ENCODE measurements at regions not wholly inside any gene's neighbourhood (a gene's known extent, or its start where the extent isn't known, plus 50 kb on each side); places are given as distances from the start of the nearest gene placed in this dataset.

- TF ChIP-seq MAX (IDR thresholded peaks at IDR 0.05) (no peak), HNF4G (IDR thresholded peaks at IDR 0.05) (no peak)
Measured at GRCh38 chr2:167652401-167652800, 595.0 kb downstream of the STK39 start (continued).

DNA sequence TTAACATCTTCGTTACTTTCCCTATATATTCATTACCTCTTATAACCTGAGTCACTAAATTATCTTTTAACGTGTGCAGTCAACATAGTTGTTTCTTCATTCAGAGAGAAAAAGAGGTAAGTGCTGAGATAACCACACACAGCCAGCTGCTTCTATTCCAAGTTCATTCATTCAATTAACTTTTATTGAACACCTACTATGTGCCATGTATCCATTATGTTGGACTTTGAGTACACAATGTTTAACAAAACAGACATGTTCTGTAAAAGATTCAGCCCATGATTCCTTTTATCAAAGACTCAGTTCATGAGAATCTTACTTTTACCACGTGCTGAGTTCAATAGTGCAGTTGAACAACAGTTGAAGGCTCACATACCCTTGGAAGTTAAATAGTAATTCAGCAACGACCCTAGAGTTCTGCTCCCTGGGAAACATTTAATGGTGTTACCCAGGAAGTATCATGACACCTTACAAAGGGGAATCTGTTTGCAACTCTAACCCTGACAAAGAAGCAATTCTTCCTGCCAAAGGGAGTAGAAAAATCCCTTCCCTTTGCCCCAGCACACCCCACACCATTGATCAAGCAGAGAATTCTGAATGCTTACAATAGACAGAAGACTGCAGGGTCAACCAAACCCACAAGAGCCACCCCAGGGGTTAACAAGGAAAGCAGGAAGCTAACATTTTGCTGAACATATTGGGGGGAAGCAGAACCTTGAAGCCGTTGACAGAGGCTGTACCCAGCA lies 595.8 kb downstream of the STK39 start:
- Histone ChIP-seq H3K36me3 (ENCODE audit: control insufficient read depth in 4 of 4, insufficient read depth in 3 of 4, low read depth in 1 of 4, low read length in 3 of 4) (no peaks in the 10 kb centered on the region), H3K4me1 (ENCODE audit: control insufficient read depth in 4 of 4, insufficient read depth in 4 of 4, low read length in 3 of 4) (no peaks in the 10 kb centered on the region), H3K9me3 (ENCODE audit: control insufficient read depth in 4 of 4, low read length in 3 of 4) (no peaks in the 10 kb centered on the region), H3K9ac (ENCODE audit: low read depth in 1 of 2, low read length in 2 of 2) (no peak overlapping the region), H3K27ac (ENCODE audit: low read depth in 1 of 2, low read length in 2 of 2) (no peak overlapping the region), H3K4me3 (ENCODE audit: low read depth in 1 of 3, low read length in 3 of 3) (no peak overlapping the region), H3K27me3 (ENCODE audit: control insufficient read depth in 4 of 4, insufficient read depth in 4 of 4, low read length in 3 of 4) (no peaks in the 10 kb centered on the region)
- 58% methylated on average over 5 of the region's 5 CpGs for WGBS
- no peak for TF ChIP-seq GABPA (IDR thresholded peaks at IDR 0.05 in 1 of 2, conservative IDR thresholded peaks at IDR 0.05 in 1 of 2)
- TF ChIP-seq, protein P1, sequence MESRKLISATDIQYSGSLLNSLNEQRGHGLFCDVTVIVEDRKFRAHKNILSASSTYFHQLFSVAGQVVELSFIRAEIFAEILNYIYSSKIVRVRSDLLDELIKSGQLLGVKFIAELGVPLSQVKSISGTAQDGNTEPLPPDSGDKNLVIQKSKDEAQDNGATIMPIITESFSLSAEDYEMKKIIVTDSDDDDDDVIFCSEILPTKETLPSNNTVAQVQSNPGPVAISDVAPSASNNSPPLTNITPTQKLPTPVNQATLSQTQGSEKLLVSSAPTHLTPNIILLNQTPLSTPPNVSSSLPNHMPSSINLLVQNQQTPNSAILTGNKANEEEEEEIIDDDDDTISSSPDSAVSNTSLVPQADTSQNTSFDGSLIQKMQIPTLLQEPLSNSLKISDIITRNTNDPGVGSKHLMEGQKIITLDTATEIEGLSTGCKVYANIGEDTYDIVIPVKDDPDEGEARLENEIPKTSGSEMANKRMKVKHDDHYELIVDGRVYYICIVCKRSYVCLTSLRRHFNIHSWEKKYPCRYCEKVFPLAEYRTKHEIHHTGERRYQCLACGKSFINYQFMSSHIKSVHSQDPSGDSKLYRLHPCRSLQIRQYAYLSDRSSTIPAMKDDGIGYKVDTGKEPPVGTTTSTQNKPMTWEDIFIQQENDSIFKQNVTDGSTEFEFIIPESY (IDR thresholded peaks at IDR 0.05), result no peak
- TF ChIP-seq FOXA1 (IDR thresholded peaks at IDR 0.05), result no peak
- no peak for TF ChIP-seq EGR1 (IDR thresholded peaks at IDR 0.05; ENCODE audit: low read depth in 2 of 2)
- TF ChIP-seq RXRA (IDR thresholded peaks at IDR 0.05), result no peak
- no peak for TF ChIP-seq YY1 (IDR thresholded peaks at IDR 0.05)
- no peak for TF ChIP-seq REST (IDR thresholded peaks at IDR 0.05)
- no peak for DNase-seq (ENCODE audit: low spot score)

DNA sequence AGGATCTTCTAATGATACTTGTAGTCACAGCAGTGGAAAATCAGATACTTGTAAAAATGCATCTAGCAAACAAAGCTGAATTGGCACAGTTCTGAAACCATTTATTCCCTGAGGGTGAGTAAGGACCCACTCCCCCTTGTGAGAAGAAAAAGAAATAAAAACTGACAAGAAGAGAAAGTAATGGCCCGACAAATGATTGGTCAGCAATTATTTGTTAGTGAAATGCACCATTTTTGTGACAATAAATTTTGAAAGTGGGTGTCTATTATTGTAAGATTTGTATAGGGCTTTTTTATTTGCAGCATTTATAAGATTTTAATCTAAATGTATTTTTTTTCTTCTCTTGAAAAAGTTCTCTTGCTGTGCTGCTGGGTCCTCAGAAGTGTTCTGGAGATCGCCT lies 600.8 kb downstream of the STK39 start:
- Histone ChIP-seq H3K36me3 (ENCODE audit: control insufficient read depth in 4 of 4, insufficient read depth in 3 of 4, low read depth in 1 of 4, low read length in 3 of 4) (no peaks in the 10 kb centered on the region), H3K4me1 (ENCODE audit: control insufficient read depth in 4 of 4, insufficient read depth in 4 of 4, low read length in 3 of 4) (no peaks in the 10 kb centered on the region), H3K9ac (ENCODE audit: low read depth in 1 of 2, low read length in 2 of 2) (no peak overlapping the region), H3K9me3 (ENCODE audit: control insufficient read depth in 4 of 4, low read length in 3 of 4) (no peaks in the 10 kb centered on the region), H3K4me3 (ENCODE audit: low read depth in 1 of 3, low read length in 3 of 3) (no peak overlapping the region), H3K27ac (ENCODE audit: low read depth in 1 of 2, low read length in 2 of 2) (no peak overlapping the region), H3K27me3 (ENCODE audit: control insufficient read depth in 4 of 4, insufficient read depth in 4 of 4, low read length in 3 of 4) (no peaks in the 10 kb centered on the region)
- TF ChIP-seq REST (IDR thresholded peaks at IDR 0.05), result no peak
- no peak for TF ChIP-seq FOXA2 (IDR thresholded peaks at IDR 0.05)
- TF ChIP-seq SP1 (IDR thresholded peaks at IDR 0.05), result no peak
- TF ChIP-seq GABPA (IDR thresholded peaks at IDR 0.05 in 1 of 2, conservative IDR thresholded peaks at IDR 0.05 in 1 of 2), result no peak
- TF ChIP-seq MAX (IDR thresholded peaks at IDR 0.05), result no peak
- no peak for TF ChIP-seq FOXA1 (IDR thresholded peaks at IDR 0.05)
- no peak for TF ChIP-seq EGR1 (IDR thresholded peaks at IDR 0.05; ENCODE audit: low read depth in 2 of 2)
- no peak for TF ChIP-seq HNF4A (conservative IDR thresholded peaks at IDR 0.05)
- no peak for TF ChIP-seq NR2F2 (IDR thresholded peaks at IDR 0.05)
- no peak for DNase-seq (ENCODE audit: low spot score)
- WGBS, result 94% methylated on average over 2 of the region's 2 CpGs
